BE2C (cell line): ENCODE measurements at regions not wholly inside any gene's neighbourhood (a gene's known extent, or its start where the extent isn't known, plus 50 kb on each side); places are given as distances from the start of the nearest gene placed in this dataset.

Experiments
- DNase-seq: peaks from one replicate; pipeline ENCODE4 v3.0.0-alpha.2; 2020
- H3K27me3 ChIP-seq: fragments of 250-450 bp; sonication (Bioruptor Pico); 2 replicates; pipeline ENCODE4 v1.5.1; 2020; ENCODE audit warnings: mild to moderate bottlenecking
- H3K36me3 ChIP-seq: fragments of 250-450 bp; sonication (Bioruptor Pico); 2 replicates; pipeline ENCODE4 v1.5.1; 2020; ENCODE audit warnings: mild to moderate bottlenecking
- H3K4me1 ChIP-seq: fragments of 250-450 bp; sonication (Bioruptor Pico); 2 replicates; pipeline ENCODE4 v1.5.1; 2020
- H3K4me3 ChIP-seq: 2 replicates; pipeline ENCODE4 v1.5.1; 2011; ENCODE audit warnings: low read depth, low read length
- H3K9me3 ChIP-seq: fragments of 250-450 bp; sonication (Bioruptor Pico); 2 replicates; pipeline ENCODE4 v1.5.1; 2020
- CTCF ChIP-seq: IDR thresholded peaks from 2 replicates; pipeline ENCODE4 v1.5.1; 2012; ENCODE audit warnings: mild to moderate bottlenecking, low read depth, low read length

GRCh38 chr13:47303626-47304025, 406.8 kb upstream of the HTR2A start:
- Histone ChIP-seq H3K4me3 (no peak overlapping the region), H3K36me3 (no peaks in the 10 kb centered on the region), H3K4me1 (no peaks in the 10 kb centered on the region; the same call in 1 of the 2 replicates), H3K27me3 (no peaks in the 10 kb centered on the region), H3K9me3 (no peaks in the 10 kb centered on the region)
- no peak for DNase-seq
- TF ChIP-seq CTCF: no peak

- DNase-seq: no peak
- Histone ChIP-seq H3K9me3 (no peaks in the 10 kb centered on the region), H3K4me1 (no peaks in the 10 kb centered on the region), H3K4me3 (no peak overlapping the region), H3K36me3 (no peaks in the 10 kb centered on the region), H3K27me3 (no peaks in the 10 kb centered on the region)
- TF ChIP-seq CTCF: no peak
Measured at GRCh38 chr13:47299304-47299703, 402.5 kb upstream of the HTR2A start.

GRCh38 chr13:47298506-47298905, 401.7 kb upstream of the HTR2A start:
- no peak for TF ChIP-seq CTCF
- H3K4me3 ChIP-seq: no peak overlapping the region
- no peaks in the 10 kb centered on the region for H3K9me3 ChIP-seq
- DNase-seq: no peak
- no peaks in the 10 kb centered on the region for H3K4me1 ChIP-seq
- H3K36me3 ChIP-seq: no peaks in the 10 kb centered on the region
- H3K27me3 ChIP-seq: no peaks in the 10 kb centered on the region

- no peaks in the 10 kb centered on the region for H3K36me3 ChIP-seq
- no peaks in the 10 kb centered on the region for H3K27me3 ChIP-seq
- no peaks in the 10 kb centered on the region for H3K9me3 ChIP-seq
- TF ChIP-seq CTCF: no peak
- H3K4me1 ChIP-seq: no peaks in the 10 kb centered on the region
- no peak for DNase-seq
- no peak overlapping the region for H3K4me3 ChIP-seq
Measured at GRCh38 chr13:47294691-47295090, 397.8 kb upstream of the HTR2A start.

GRCh38 chr13:47291107-47291656, 394.3 kb upstream of the HTR2A start:
- no peak for TF ChIP-seq CTCF
- H3K4me1 ChIP-seq: no peaks in the 10 kb centered on the region
- no peaks in the 10 kb centered on the region for H3K36me3 ChIP-seq
- no peaks in the 10 kb centered on the region for H3K27me3 ChIP-seq
- no peak overlapping the region for H3K4me3 ChIP-seq
- DNase-seq: no peak
- H3K9me3 ChIP-seq: no peaks in the 10 kb centered on the region

GRCh38 chr13:47289567-47289966, 392.7 kb upstream of the HTR2A start:
- H3K36me3 ChIP-seq: no peaks in the 10 kb centered on the region
- H3K9me3 ChIP-seq: no peaks in the 10 kb centered on the region
- H3K4me3 ChIP-seq: no peak overlapping the region
- H3K4me1 ChIP-seq: no peaks in the 10 kb centered on the region
- no peak for DNase-seq
- no peaks in the 10 kb centered on the region for H3K27me3 ChIP-seq
- TF ChIP-seq CTCF: no peak
